ENCODE measurements at regions not wholly inside any gene's neighbourhood (a gene's known extent, or its start where the extent isn't known, plus 50 kb on each side); places are given as distances from the start of the nearest gene placed in this dataset.

- TF ChIP-seq CTCF (IDR thresholded peaks at IDR 0.05; ENCODE audit: low read depth, low read length) (no peak), POLR2A (IDR thresholded peaks at IDR 0.05; ENCODE audit: extremely low read depth, insufficient read length) (no peak), MYC (IDR thresholded peaks at IDR 0.05; ENCODE audit: low read depth, low read length) (no peak)
These were observed 70.1 kb upstream of the EDEM3 start for GRCh38 chr1:184824691-184825323.
